ENCODE measurements at regions not wholly inside any gene's neighbourhood (a gene's known extent, or its start where the extent isn't known, plus 50 kb on each side); places are given as distances from the start of the nearest gene placed in this dataset.

DNA sequence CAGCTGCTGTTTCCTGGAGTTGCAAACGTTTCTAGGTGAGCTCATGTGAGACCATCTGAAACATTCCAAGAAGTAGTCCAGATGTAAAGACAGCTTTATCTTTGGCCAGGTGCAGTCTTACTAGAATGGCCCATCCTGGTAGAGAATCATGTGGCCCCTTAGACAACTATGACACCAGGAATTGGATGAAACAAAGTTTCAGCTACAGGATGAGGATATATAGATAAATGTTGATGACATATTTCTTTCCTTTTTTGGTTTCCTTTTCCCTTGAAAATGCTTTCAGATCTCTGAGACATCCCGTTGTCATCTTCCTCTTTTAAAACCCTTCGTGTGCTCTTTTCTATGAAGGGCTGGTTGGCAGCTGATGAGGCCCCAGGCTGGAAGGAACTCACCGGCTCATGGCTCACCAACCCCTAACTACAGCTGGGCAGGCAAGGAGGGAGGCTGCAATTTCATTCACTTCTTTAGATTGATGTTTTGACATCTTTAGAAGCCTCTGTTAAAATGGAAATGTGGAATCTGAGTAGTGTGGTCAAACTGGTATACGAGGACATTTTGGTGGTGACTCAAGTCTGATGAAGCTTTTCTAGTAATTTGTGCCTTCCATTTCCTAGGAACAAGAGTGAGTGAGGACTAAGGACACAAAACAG lies 167.9 kb upstream of the TNFAIP3 start:
- H3K27ac ChIP-seq (replicated peaks), result peak overlapping the region; percentile 44
- H3K4me3 ChIP-seq (replicated peaks; ENCODE audit: insufficient read depth, low read length), result no peak overlapping the region
- TF ChIP-seq, protein P1, sequence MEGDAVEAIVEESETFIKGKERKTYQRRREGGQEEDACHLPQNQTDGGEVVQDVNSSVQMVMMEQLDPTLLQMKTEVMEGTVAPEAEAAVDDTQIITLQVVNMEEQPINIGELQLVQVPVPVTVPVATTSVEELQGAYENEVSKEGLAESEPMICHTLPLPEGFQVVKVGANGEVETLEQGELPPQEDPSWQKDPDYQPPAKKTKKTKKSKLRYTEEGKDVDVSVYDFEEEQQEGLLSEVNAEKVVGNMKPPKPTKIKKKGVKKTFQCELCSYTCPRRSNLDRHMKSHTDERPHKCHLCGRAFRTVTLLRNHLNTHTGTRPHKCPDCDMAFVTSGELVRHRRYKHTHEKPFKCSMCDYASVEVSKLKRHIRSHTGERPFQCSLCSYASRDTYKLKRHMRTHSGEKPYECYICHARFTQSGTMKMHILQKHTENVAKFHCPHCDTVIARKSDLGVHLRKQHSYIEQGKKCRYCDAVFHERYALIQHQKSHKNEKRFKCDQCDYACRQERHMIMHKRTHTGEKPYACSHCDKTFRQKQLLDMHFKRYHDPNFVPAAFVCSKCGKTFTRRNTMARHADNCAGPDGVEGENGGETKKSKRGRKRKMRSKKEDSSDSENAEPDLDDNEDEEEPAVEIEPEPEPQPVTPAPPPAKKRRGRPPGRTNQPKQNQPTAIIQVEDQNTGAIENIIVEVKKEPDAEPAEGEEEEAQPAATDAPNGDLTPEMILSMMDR (IDR thresholded peaks at IDR 0.05; ENCODE audit: insufficient read depth, low read length), result no peak
- peak; percentile 63; the same call in 1 of the 2 replicates for TF ChIP-seq SPI1 (IDR thresholded peaks at IDR 0.05; ENCODE audit: borderline replicate concordance, low read depth)
- peak in 1 of 2 experiments; percentile 78 for DNase-seq (ENCODE audit: low read depth in 1 of 2, low spot score in 1 of 2)
- H3K27me3 ChIP-seq (ENCODE audit: insufficient read depth, poor library complexity, severe bottlenecking), result no peaks in the 10 kb centered on the region

DNA sequence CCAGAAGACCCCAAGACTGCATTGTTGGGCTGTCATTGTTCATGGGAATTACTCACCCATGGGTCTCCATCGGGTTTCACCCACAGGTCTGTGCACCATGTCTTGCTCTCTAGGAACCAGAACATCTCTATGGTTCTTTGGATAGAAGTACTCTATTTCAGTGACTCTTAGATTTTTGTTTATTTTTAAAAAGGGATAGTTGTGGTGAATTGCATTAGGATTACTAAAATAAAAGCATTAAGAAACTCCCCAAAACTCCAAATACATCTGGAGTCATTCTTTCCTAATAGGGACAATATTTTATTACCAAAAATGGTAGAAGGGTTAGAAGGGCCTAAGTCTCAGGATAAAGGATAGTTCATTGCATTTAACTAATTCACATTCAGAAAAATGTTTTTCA lies 166.9 kb upstream of the TNFAIP3 start:
- H3K27me3 ChIP-seq (ENCODE audit: insufficient read depth, poor library complexity, severe bottlenecking), result no peaks in the 10 kb centered on the region
- no peak overlapping the region for H3K27ac ChIP-seq (replicated peaks)
- DNase-seq (ENCODE audit: low read depth in 1 of 2, low spot score in 1 of 2), result no peak
- H3K4me3 ChIP-seq (replicated peaks; ENCODE audit: insufficient read depth, low read length), result no peak overlapping the region
- TF ChIP-seq POLR2AphosphoS5 (IDR thresholded peaks at IDR 0.05; ENCODE audit: low read depth) (no peak), SPI1 (IDR thresholded peaks at IDR 0.05; ENCODE audit: borderline replicate concordance, low read depth) (no peak)

DNA sequence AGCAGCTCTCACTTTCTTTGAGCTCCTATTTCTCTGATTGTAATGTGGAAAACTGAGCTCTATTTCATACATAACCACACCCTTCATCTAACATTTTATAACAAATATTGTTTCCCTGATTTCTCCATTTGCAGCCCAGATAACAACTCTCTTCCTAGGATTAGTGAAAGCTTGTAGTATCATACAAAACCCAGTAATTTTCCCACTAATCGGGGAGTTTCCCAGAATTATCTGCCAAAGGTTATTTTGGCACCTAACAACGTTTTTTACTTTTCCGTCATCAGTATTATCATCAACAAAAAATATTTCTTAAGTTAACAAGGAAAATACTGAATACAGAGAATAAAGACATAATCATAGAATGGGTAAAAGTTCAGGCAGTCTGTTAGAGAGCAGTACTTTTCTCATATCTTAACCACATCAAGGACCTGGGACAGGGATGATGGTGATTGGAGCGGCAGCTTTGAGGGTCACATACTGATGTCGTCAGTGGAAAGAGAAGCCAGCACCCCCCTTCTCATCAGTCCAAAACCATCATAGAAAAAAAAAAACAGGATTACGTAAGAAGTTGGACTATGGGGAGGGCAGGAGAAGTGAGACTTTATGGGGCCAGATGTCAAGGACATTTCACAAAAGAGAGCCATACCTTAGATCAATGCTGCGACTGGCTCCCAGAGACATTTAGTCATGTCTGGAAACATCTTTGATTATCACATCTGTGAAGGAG lies 166.1 kb upstream of the TNFAIP3 start:
- H3K27ac ChIP-seq (replicated peaks), result no peak overlapping the region
- no peaks in the 10 kb centered on the region for H3K27me3 ChIP-seq (ENCODE audit: insufficient read depth, poor library complexity, severe bottlenecking)
- DNase-seq (ENCODE audit: low read depth in 1 of 2, low spot score in 1 of 2), result no peak
- TF ChIP-seq POLR2AphosphoS5 (IDR thresholded peaks at IDR 0.05; ENCODE audit: low read depth), result no peak
- no peak for TF ChIP-seq GABPA (IDR thresholded peaks at IDR 0.05; ENCODE audit: low read depth)
- no peak for TF ChIP-seq SPI1 (IDR thresholded peaks at IDR 0.05; ENCODE audit: borderline replicate concordance, low read depth)
- TF ChIP-seq, protein P2, sequence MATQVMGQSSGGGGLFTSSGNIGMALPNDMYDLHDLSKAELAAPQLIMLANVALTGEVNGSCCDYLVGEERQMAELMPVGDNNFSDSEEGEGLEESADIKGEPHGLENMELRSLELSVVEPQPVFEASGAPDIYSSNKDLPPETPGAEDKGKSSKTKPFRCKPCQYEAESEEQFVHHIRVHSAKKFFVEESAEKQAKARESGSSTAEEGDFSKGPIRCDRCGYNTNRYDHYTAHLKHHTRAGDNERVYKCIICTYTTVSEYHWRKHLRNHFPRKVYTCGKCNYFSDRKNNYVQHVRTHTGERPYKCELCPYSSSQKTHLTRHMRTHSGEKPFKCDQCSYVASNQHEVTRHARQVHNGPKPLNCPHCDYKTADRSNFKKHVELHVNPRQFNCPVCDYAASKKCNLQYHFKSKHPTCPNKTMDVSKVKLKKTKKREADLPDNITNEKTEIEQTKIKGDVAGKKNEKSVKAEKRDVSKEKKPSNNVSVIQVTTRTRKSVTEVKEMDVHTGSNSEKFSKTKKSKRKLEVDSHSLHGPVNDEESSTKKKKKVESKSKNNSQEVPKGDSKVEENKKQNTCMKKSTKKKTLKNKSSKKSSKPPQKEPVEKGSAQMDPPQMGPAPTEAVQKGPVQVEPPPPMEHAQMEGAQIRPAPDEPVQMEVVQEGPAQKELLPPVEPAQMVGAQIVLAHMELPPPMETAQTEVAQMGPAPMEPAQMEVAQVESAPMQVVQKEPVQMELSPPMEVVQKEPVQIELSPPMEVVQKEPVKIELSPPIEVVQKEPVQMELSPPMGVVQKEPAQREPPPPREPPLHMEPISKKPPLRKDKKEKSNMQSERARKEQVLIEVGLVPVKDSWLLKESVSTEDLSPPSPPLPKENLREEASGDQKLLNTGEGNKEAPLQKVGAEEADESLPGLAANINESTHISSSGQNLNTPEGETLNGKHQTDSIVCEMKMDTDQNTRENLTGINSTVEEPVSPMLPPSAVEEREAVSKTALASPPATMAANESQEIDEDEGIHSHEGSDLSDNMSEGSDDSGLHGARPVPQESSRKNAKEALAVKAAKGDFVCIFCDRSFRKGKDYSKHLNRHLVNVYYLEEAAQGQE (IDR thresholded peaks at IDR 0.05; ENCODE audit: insufficient replicate concordance, low read depth), result no peak
- TF ChIP-seq, protein P1 (IDR thresholded peaks at IDR 0.05; ENCODE audit: insufficient read depth, low read length), result no peak
- no peak overlapping the region for H3K4me3 ChIP-seq (replicated peaks; ENCODE audit: insufficient read depth, low read length)

DNA sequence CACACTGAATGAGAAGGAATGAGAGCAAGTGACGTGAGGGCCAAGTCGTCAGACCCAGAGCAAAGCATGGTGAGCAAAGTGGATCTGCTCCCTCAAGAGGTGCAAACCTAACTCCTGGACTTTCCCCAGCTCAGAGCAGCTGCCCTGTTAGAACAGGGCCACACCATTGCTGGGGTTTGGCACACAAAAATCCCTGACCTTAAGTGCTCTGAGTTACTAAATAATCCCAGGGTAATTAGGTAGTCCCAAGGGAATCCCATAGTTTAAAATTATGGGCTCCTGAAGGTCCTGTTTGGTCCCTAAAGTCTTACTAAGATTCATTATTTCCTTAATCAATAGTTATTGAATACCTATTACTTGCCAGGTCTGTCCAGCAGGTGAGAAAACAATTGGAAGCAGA lies 165.1 kb upstream of the TNFAIP3 start:
- Histone ChIP-seq H3K27ac (replicated peaks) (no peak overlapping the region), H3K4me3 (replicated peaks; ENCODE audit: insufficient read depth, low read length) (no peak overlapping the region), H3K27me3 (ENCODE audit: insufficient read depth, poor library complexity, severe bottlenecking) (no peaks in the 10 kb centered on the region)
- DNase-seq (ENCODE audit: low read depth in 1 of 2, low spot score in 1 of 2), result no peak
- TF ChIP-seq, protein P1 (IDR thresholded peaks at IDR 0.05; ENCODE audit: insufficient read depth, low read length), result no peak

DNA sequence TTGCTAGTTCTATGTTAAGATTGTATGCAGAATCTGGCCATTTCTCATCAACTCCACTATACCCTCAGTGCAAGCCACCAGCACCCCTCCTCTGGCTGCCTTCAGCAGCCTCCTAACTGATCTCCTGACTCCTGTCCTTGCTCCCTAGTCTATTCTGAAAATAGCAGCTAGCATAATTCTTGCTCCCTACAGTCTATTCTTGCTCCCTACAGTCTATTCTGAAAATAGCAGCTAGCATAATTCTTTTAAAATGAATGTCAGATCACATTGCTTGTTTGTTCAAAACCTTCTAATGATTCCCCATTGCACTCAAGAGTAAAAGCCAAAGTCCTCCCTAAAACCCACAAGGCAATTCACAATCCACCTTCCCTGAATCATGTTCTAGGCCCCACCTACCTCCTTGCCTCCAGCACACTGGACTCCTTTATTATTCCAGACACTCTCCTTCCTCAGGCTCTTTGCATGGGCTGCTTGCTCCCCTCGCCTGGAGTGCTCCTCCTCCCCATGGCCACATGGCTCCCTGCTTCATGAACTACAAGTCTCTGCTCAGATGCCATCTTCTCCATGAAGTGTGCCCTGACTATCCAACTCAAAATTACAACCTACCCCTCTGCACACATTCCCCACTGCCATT lies 164.2 kb upstream of the TNFAIP3 start:
- DNase-seq (ENCODE audit: low read depth in 1 of 2, low spot score in 1 of 2), result no peak
- no peak overlapping the region for H3K4me3 ChIP-seq (replicated peaks; ENCODE audit: insufficient read depth, low read length)
- TF ChIP-seq, protein P2 (IDR thresholded peaks at IDR 0.05; ENCODE audit: insufficient replicate concordance, low read depth), result no peak
- no peak for TF ChIP-seq SPI1 (IDR thresholded peaks at IDR 0.05; ENCODE audit: borderline replicate concordance, low read depth)
- TF ChIP-seq, protein P1 (IDR thresholded peaks at IDR 0.05; ENCODE audit: insufficient read depth, low read length), result no peak
- no peak for TF ChIP-seq POLR2AphosphoS5 (IDR thresholded peaks at IDR 0.05; ENCODE audit: low read depth)
- TF ChIP-seq GABPA (IDR thresholded peaks at IDR 0.05; ENCODE audit: low read depth), result no peak
- H3K27me3 ChIP-seq (ENCODE audit: insufficient read depth, poor library complexity, severe bottlenecking), result no peaks in the 10 kb centered on the region
- no peak overlapping the region for H3K27ac ChIP-seq (replicated peaks)

Measured in HL-60 (cell line).